GM23338 (cell line): ENCODE measurements at regions not wholly inside any gene's neighbourhood (a gene's known extent, or its start where the extent isn't known, plus 50 kb on each side); places are given as distances from the start of the nearest gene placed in this dataset.

Source experiments
- ATAC-seq: fragments of 200-7000 bp; cut with Tn5 transposase; 3 replicates; pipeline ENCODE4 v1.9.1; 2020
- DNase-seq: peaks from one replicate; pipeline ENCODE4 v3.0.0-alpha.2; 2015; ENCODE audit warnings: low spot score
- H2AFZ ChIP-seq: fragments of 200-600 bp; sonication (generic); 2 replicates; pipeline ENCODE4 v1.8.0; 2016; ENCODE audit warnings: antibody characterized with exemption, mild to moderate bottlenecking, moderate library complexity
- H3F3A ChIP-seq: fragments of 200-600 bp; sonication (generic); replicated peaks from 2 replicates; pipeline ENCODE4 v1.8.0; 2017; ENCODE audit warnings: antibody characterized with exemption, mixed run types, low read depth
- H3K27ac ChIP-seq: fragments of 200-600 bp; sonication (generic); 2 replicates; pipeline ENCODE4 v1.6.1; 2016; ENCODE audit warnings: low read depth
- H3K27me3 ChIP-seq: fragments of 200-600 bp; sonication (generic); 2 replicates; pipeline ENCODE4 v1.8.0; 2016; ENCODE audit warnings: mild to moderate bottlenecking, mixed run types, moderate library complexity; ENCODE audit not compliant: insufficient read depth
- H3K36me3 ChIP-seq: fragments of 200-600 bp; sonication (generic); 2 replicates; pipeline ENCODE4 v1.8.0; 2016; ENCODE audit warnings: mild to moderate bottlenecking; ENCODE audit not compliant: insufficient read depth
- H3K4me1 ChIP-seq: fragments of 200-600 bp; sonication (generic); 2 replicates; pipeline ENCODE4 v1.8.0; 2016; ENCODE audit warnings: mild to moderate bottlenecking, moderate library complexity; ENCODE audit not compliant: insufficient read depth
- H3K4me2 ChIP-seq: fragments of 200-600 bp; sonication (generic); 2 replicates; pipeline ENCODE4 v1.7.1; 2017; ENCODE audit warnings: mixed run types
- H3K4me3 ChIP-seq: fragments of 200-600 bp; sonication (generic); 2 replicates; pipeline ENCODE4 v1.6.1; 2016; ENCODE audit warnings: mixed run types
- H3K79me2 ChIP-seq: fragments of 200-600 bp; sonication (generic); replicated peaks from 2 replicates; pipeline ENCODE4 v1.8.0; 2017; ENCODE audit warnings: mild to moderate bottlenecking; ENCODE audit not compliant: insufficient read depth
- H3K9me2 ChIP-seq: fragments of 200-600 bp; sonication (generic); 2 replicates; pipeline ENCODE4 v1.8.0; 2017; ENCODE audit not compliant: insufficient read depth
- H4K20me1 ChIP-seq: fragments of 200-600 bp; sonication (generic); replicated peaks from 2 replicates; pipeline ENCODE4 v1.8.0; 2017; ENCODE audit warnings: mild to moderate bottlenecking; ENCODE audit not compliant: insufficient read depth
- H3K27ac Mint-ChIP-seq: 2 replicates; pipeline ENCODE4 v1.8.0; 2020; ENCODE audit warnings: inconsistent platforms, mild to moderate bottlenecking, moderate library complexity, mixed read lengths
- H3K27me3 Mint-ChIP-seq: 3 replicates; pipeline ENCODE4 v1.8.0; 2022; ENCODE audit warnings: low read depth, mild to moderate bottlenecking, moderate library complexity, mixed read lengths, inconsistent platforms; ENCODE audit not compliant: insufficient read depth, poor library complexity
- H3K36me3 Mint-ChIP-seq: 3 replicates; pipeline ENCODE4 v1.8.0; 2021; ENCODE audit warnings: low read depth, mild to moderate bottlenecking, inconsistent platforms, moderate library complexity, mixed read lengths
- H3K4me1 Mint-ChIP-seq: 3 replicates; pipeline ENCODE4 v1.8.0; 2020; ENCODE audit warnings: mild to moderate bottlenecking, inconsistent platforms, mixed read lengths
- H3K4me3 Mint-ChIP-seq: 3 replicates; pipeline ENCODE4 v1.8.0; 2021; ENCODE audit warnings: moderate library complexity, mild to moderate bottlenecking, inconsistent platforms, mixed read lengths
- H3K9me3 Mint-ChIP-seq: 3 replicates; pipeline ENCODE4 v1.8.0; 2020; ENCODE audit warnings: moderate library complexity, mild to moderate bottlenecking, inconsistent platforms, mixed read lengths
- CREB1 ChIP-seq: fragments of 250-450 bp; sonication (Bioruptor Pico); IDR thresholded peaks from 2 replicates; pipeline ENCODE4 v1.5.0; 2020; ENCODE audit warnings: low read depth, mild to moderate bottlenecking, moderate library complexity
- CTCF ChIP-seq, 2 experiments: fragments of 200-600 bp in 1 of 2; sonication (generic) in 1 of 2; conservative IDR thresholded peaks; 2 replicates each; pipeline versions ENCODE4 v1.5.1 to v1.6.1; 2016 to 2017; ENCODE audit warnings: antibody characterized with exemption in 2 of 2, low read depth in 2 of 2, mild to moderate bottlenecking in 2 of 2, moderate library complexity in 1 of 2
- ETS1 ChIP-seq: IDR thresholded peaks from 2 replicates; pipeline ENCODE4 v1.6.1; 2016; ENCODE audit warnings: antibody characterized with exemption
- EZH2 ChIP-seq: fragments of 200-600 bp; sonication (generic); IDR thresholded peaks from one replicate; pipeline ENCODE4 v1.8.0; 2017; ENCODE audit warnings: antibody characterized with exemption, mild to moderate bottlenecking, low read depth; ENCODE audit not compliant: unreplicated experiment
- EZH2phosphoT487 ChIP-seq: fragments of 200-600 bp; sonication (generic); IDR thresholded peaks from one replicate; pipeline ENCODE4 v1.8.1; 2018; ENCODE audit warnings: antibody characterized with exemption; ENCODE audit not compliant: unreplicated experiment
- JUNB ChIP-seq: IDR thresholded peaks from one replicate; pipeline ENCODE4 v1.6.1; 2016; ENCODE audit warnings: antibody characterized with exemption; ENCODE audit not compliant: unreplicated experiment
- NANOG ChIP-seq: IDR thresholded peaks from 2 replicates; pipeline ENCODE4 v1.6.1; 2016; ENCODE audit warnings: antibody characterized with exemption, borderline replicate concordance
- POLR2AphosphoS5 ChIP-seq: IDR thresholded peaks from 2 replicates; pipeline ENCODE4 v1.6.1; 2016; ENCODE audit warnings: antibody characterized with exemption, low read depth
- STAT1 ChIP-seq: IDR thresholded peaks from one replicate; pipeline ENCODE4 v1.6.1; 2016; ENCODE audit warnings: antibody characterized with exemption; ENCODE audit not compliant: unreplicated experiment
- ZNF114 ChIP-seq: fragments of 250-450 bp; sonication (Bioruptor Pico); IDR thresholded peaks from 2 replicates; pipeline ENCODE4 v1.5.0; 2020; ENCODE audit warnings: mild to moderate bottlenecking, moderate library complexity
- ZNF331 ChIP-seq: fragments of 250-450 bp; sonication (Bioruptor Pico); IDR thresholded peaks from 2 replicates; pipeline ENCODE4 v1.5.0; 2020; ENCODE audit warnings: low read depth, mild to moderate bottlenecking, moderate library complexity
- ZNF462 ChIP-seq: fragments of 250-450 bp; sonication (Bioruptor Pico); IDR thresholded peaks from 2 replicates; pipeline ENCODE4 v1.5.0; 2020; ENCODE audit warnings: mild to moderate bottlenecking, moderate library complexity

GRCh38 chr7:42314696-42315095 is 77.7 kb upstream of the GLI3 start:
- Histone ChIP-seq H3K27ac (no peak overlapping the region), H3K4me3 (no peak overlapping the region), H4K20me1 (no peaks in the 10 kb centered on the region), H3K36me3 (no peaks in the 10 kb centered on the region), H2AFZ (peak overlapping the region; percentile 11; the same call in 1 of the 2 replicates), H3K9me2 (no peaks in the 10 kb centered on the region), H3K79me2 (no peaks in the 10 kb centered on the region), H3F3A (no peaks in the 10 kb centered on the region), H3K4me2 (no peak overlapping the region), H3K4me1 (peaks cover 11% of the 10 kb centered on the region; the same call in 1 of the 2 replicates), H3K27me3 (no peaks in the 10 kb centered on the region)
- Mint-ChIP-seq H3K27me3 (no peaks in the 10 kb centered on the region), H3K4me3 (no peak overlapping the region), H3K27ac (no peak overlapping the region), H3K4me1 (peaks cover 8% of the 10 kb centered on the region; the same call in 2 of the 3 replicates), H3K9me3 (peaks cover 6% of the 10 kb centered on the region; the same call in 1 of the 3 replicates), H3K36me3 (peaks cover 5% of the 10 kb centered on the region; the same call in 2 of the 3 replicates)
- ATAC-seq: no peak
- TF ChIP-seq JUNB: no peak
- DNase-seq: no peak

- ATAC-seq: no peak
- Histone ChIP-seq H4K20me1 (no peaks in the 10 kb centered on the region), H3K4me3 (no peak overlapping the region), H3K36me3 (no peaks in the 10 kb centered on the region; the same call in 1 of the 2 replicates), H3K9me2 (no peaks in the 10 kb centered on the region), H3K27me3 (no peaks in the 10 kb centered on the region), H2AFZ (no peak overlapping the region), H3F3A (no peaks in the 10 kb centered on the region), H3K4me2 (no peak overlapping the region), H3K27ac (no peak overlapping the region), H3K79me2 (no peaks in the 10 kb centered on the region), H3K4me1 (0 out of 2 replicates have a peak, but pooled peaks cover 4% of the 10 kb centered on the region)
- Mint-ChIP-seq H3K4me3 (no peak overlapping the region), H3K27ac (no peak overlapping the region), H3K9me3 (peaks cover 9% of the 10 kb centered on the region; the same call in 2 of the 3 replicates), H3K4me1 (peaks cover 2% of the 10 kb centered on the region; the same call in 1 of the 3 replicates), H3K36me3 (peaks cover 5% of the 10 kb centered on the region; the same call in 2 of the 3 replicates), H3K27me3 (no peaks in the 10 kb centered on the region)
- DNase-seq: no peak
- no peak for TF ChIP-seq NANOG
- TF ChIP-seq CREB1 (CRISPR knock-in tag): no peak
- TF ChIP-seq EZH2phosphoT487: no peak
- no peak for TF ChIP-seq STAT1
- TF ChIP-seq ZNF462 (CRISPR knock-in tag): no peak
- no peak for TF ChIP-seq ETS1
- TF ChIP-seq JUNB: no peak
- no peak for TF ChIP-seq CTCF (conservative IDR thresholded peaks at IDR 0.05; ENCODE audit: low read depth in 2 of 2)
- no peak for TF ChIP-seq ZNF331 (CRISPR knock-in tag)
- TF ChIP-seq EZH2: no peak
- TF ChIP-seq POLR2AphosphoS5: no peak
- TF ChIP-seq ZNF114 (CRISPR knock-in tag): no peak
Measured at GRCh38 chr7:42311195-42311594, 74.2 kb upstream of the GLI3 start.
